ENCODE measurements at regions not wholly inside any gene's neighbourhood (a gene's known extent, or its start where the extent isn't known, plus 50 kb on each side); places are given as distances from the start of the nearest gene placed in this dataset.

DNA sequence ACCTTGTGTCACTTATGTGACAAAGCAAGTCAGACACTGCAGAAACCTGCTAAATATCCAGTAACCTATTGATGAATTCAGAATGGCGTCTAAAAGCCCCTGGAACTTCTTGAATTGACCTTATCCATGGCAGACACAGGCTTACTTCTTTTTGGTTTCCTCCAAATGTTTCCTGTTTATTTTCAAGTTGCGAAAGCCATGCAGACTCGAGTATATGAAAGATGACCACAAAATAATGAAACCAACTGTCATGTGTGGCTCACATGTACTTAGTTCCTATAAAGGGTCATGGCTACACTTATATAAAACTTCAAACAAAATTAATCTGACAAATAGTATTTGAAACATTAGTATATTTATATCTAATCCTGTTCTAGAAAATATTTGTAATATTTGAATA, 113.1 kb upstream of the FNDC3A start:
- H3K27ac ChIP-seq, result no peak overlapping the region

GRCh38 chr13:48864100-48864499, 111.6 kb upstream of the FNDC3A start:
- Histone ChIP-seq H3K4me1 (no peaks in the 10 kb centered on the region), H3K4me3 (no peak overlapping the region), H3K27me3 (no peaks in the 10 kb centered on the region), H3K36me3 (no peaks in the 10 kb centered on the region), H3K27ac (no peak overlapping the region), H3K9me3 (no peaks in the 10 kb centered on the region)
- no peak for DNase-seq
- ATAC-seq, result no peak
- TF ChIP-seq POLR2A (IDR thresholded peaks at IDR 0.05), result no peak
- TF ChIP-seq, protein P1, sequence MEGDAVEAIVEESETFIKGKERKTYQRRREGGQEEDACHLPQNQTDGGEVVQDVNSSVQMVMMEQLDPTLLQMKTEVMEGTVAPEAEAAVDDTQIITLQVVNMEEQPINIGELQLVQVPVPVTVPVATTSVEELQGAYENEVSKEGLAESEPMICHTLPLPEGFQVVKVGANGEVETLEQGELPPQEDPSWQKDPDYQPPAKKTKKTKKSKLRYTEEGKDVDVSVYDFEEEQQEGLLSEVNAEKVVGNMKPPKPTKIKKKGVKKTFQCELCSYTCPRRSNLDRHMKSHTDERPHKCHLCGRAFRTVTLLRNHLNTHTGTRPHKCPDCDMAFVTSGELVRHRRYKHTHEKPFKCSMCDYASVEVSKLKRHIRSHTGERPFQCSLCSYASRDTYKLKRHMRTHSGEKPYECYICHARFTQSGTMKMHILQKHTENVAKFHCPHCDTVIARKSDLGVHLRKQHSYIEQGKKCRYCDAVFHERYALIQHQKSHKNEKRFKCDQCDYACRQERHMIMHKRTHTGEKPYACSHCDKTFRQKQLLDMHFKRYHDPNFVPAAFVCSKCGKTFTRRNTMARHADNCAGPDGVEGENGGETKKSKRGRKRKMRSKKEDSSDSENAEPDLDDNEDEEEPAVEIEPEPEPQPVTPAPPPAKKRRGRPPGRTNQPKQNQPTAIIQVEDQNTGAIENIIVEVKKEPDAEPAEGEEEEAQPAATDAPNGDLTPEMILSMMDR (IDR thresholded peaks at IDR 0.05), result no peak
- intact Hi-C loops (cut with DNase I), result no loop called here

More for the DNA sequence above, 113.1 kb upstream of the FNDC3A start:
- ATAC-seq (peak in 3 of 4 donors; percentile 25 to 50 (median 33)), DNase-seq (no peak)
- Histone ChIP-seq H3K9me3 (no peaks in the 10 kb centered on the region), H3K4me3 (no peak overlapping the region), H3K27me3 (no peaks in the 10 kb centered on the region), H3K4me1 (no peaks in the 10 kb centered on the region), H3K36me3 (no peaks in the 10 kb centered on the region)
- intact Hi-C loops (cut with DNase I), result no loop called here
- WGBS (ENCODE audit: insufficient coverage, low coverage, low lambda C conversion rate, missing lambda C conversion rate), result 17% methylated on average over 3 of the region's 3 CpGs
- TF ChIP-seq POLR2A (IDR thresholded peaks at IDR 0.05), result no peak
- TF ChIP-seq, protein P1 (IDR thresholded peaks at IDR 0.05), result no peak

- 56% methylated on average over 6 of the region's 6 CpGs for WGBS (ENCODE audit: insufficient coverage, low coverage, low lambda C conversion rate, missing lambda C conversion rate)
- no peaks in the 10 kb centered on the region for H3K9me3 ChIP-seq
- H3K27me3 ChIP-seq, result no peaks in the 10 kb centered on the region
- ATAC-seq, result peak in 2 of 4 donors; percentile 36 to 48
- DNase-seq, result no peak
- H3K27ac ChIP-seq, result no peak overlapping the region
- intact Hi-C loops (cut with DNase I), result no loop called here
- H3K4me3 ChIP-seq, result no peak overlapping the region
- no peaks in the 10 kb centered on the region for H3K36me3 ChIP-seq
- H3K4me1 ChIP-seq, result no peaks in the 10 kb centered on the region
- TF ChIP-seq, protein P1 (IDR thresholded peaks at IDR 0.05), result no peak
- no peak for TF ChIP-seq POLR2A (IDR thresholded peaks at IDR 0.05)
These were observed 109.5 kb upstream of the FNDC3A start for GRCh38 chr13:48866249-48866648.

DNA sequence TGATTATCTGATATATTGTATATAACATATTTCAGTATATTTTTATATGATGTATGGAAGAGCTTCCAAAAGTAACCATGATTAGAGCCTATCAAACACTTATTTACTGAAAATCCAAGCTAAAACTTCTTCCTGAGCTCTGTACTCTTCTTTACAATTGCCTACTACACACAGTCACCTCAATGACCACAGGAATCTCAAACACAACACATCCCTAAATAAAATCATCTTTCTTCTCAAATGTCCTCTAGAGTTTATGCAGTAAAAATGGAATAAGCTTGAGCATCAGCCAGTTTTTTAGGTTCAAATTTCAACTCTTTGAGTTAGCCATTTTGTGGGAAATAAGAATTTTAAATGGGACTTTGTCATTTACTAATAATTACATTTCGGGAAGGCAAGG, 102.6 kb upstream of the FNDC3A start:
- no peak for DNase-seq
- no peaks in the 10 kb centered on the region for H3K9me3 ChIP-seq
- no peaks in the 10 kb centered on the region for H3K4me1 ChIP-seq
- TF ChIP-seq, protein P1 (IDR thresholded peaks at IDR 0.05), result no peak
- TF ChIP-seq POLR2A (IDR thresholded peaks at IDR 0.05), result no peak
- H3K27ac ChIP-seq, result no peak overlapping the region
- intact Hi-C loops (cut with DNase I), result no loop called here
- no peak for ATAC-seq
- H3K27me3 ChIP-seq, result no peaks in the 10 kb centered on the region
- H3K4me3 ChIP-seq, result no peak overlapping the region
- WGBS (ENCODE audit: insufficient coverage, low coverage, low lambda C conversion rate, missing lambda C conversion rate), result 92% methylated on average over 1 of the region's 1 CpG
- H3K36me3 ChIP-seq, result no peaks in the 10 kb centered on the region

GRCh38 chr13:48873587-48873986, 102.1 kb upstream of the FNDC3A start:
- DNase-seq, result no peak
- H3K36me3 ChIP-seq, result no peaks in the 10 kb centered on the region
- H3K27me3 ChIP-seq, result no peaks in the 10 kb centered on the region
- no peak for TF ChIP-seq POLR2A (IDR thresholded peaks at IDR 0.05)
- TF ChIP-seq, protein P1 (IDR thresholded peaks at IDR 0.05), result no peak
- no peak overlapping the region for H3K4me3 ChIP-seq
- 77% methylated on average over 2 of the region's 2 CpGs for WGBS (ENCODE audit: insufficient coverage, low coverage, low lambda C conversion rate, missing lambda C conversion rate)
- ATAC-seq, result no peak
- H3K27ac ChIP-seq, result no peak overlapping the region
- intact Hi-C loops (cut with DNase I), result no loop called here
- H3K9me3 ChIP-seq, result no peaks in the 10 kb centered on the region
- H3K4me1 ChIP-seq, result no peaks in the 10 kb centered on the region

Data from right lobe of liver (tissue), 6 donors.